ENCODE measurements at regions not wholly inside any gene's neighbourhood (a gene's known extent, or its start where the extent isn't known, plus 50 kb on each side); places are given as distances from the start of the nearest gene placed in this dataset.

DNA sequence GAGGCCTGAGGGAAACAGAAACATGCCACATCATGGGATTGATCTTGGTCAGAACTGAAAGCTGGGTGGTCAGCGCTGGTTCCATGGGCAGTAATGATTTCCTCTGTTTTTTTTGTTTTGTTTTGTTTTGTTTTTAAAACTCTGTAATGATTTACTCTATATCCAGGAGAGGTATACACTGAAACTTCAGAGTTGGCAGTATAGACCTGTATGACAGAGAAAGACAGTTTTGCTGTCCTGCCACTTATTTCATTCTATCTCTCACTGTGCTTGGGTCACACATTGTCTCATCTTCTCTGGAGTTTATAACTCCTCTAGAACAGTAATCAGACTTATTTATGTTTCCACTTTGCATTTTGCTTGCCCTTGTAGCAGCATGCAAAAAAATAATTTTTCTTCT lies 105.1 kb upstream of the SLITRK1 start:
- Mint-ChIP-seq H3K4me3 (no peak overlapping the region), H3K36me3 (no peaks in the 10 kb centered on the region), H3K27ac (no peak overlapping the region), H3K4me1 (peaks cover 19% of the 10 kb centered on the region), H3K9me3 (peaks cover 3% of the 10 kb centered on the region; the same call in 1 of the 2 replicates), H3K27me3 (ENCODE audit: low read depth) (no peaks in the 10 kb centered on the region)
- no peak for DNase-seq (ENCODE audit: low spot score)
- ATAC-seq = no peak
- CTCF ChIA-PET = no interaction called here
- POLR2A ChIA-PET = no interaction called here
- TF ChIP-seq NFE2L1 (CRISPR knock-in tag; IDR thresholded peaks at IDR 0.05) (no peak), ZNF232 (CRISPR knock-in tag; IDR thresholded peaks at IDR 0.05) (no peak), NR2C2 (CRISPR knock-in tag; IDR thresholded peaks at IDR 0.05) (no peak), TP53 (CRISPR knock-in tag; IDR thresholded peaks at IDR 0.05) (no peak), FOXK1 (CRISPR knock-in tag; IDR thresholded peaks at IDR 0.05) (no peak), NR1H2 (CRISPR knock-in tag; IDR thresholded peaks at IDR 0.05) (no peak), ZNF317 (CRISPR knock-in tag; IDR thresholded peaks at IDR 0.05; ENCODE audit: borderline replicate concordance, low read depth) (no peak), ZNF416 (CRISPR knock-in tag; IDR thresholded peaks at IDR 0.05) (no peak), EMX1 (CRISPR knock-in tag; IDR thresholded peaks at IDR 0.05) (no peak), NR3C1 (CRISPR knock-in tag; conservative IDR thresholded peaks at IDR 0.05; ENCODE audit: low read depth) (no peak), NFATC4 (CRISPR knock-in tag; IDR thresholded peaks at IDR 0.05) (no peak)
- TF ChIP-seq, protein P1, sequence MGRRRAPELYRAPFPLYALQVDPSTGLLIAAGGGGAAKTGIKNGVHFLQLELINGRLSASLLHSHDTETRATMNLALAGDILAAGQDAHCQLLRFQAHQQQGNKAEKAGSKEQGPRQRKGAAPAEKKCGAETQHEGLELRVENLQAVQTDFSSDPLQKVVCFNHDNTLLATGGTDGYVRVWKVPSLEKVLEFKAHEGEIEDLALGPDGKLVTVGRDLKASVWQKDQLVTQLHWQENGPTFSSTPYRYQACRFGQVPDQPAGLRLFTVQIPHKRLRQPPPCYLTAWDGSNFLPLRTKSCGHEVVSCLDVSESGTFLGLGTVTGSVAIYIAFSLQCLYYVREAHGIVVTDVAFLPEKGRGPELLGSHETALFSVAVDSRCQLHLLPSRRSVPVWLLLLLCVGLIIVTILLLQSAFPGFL (CRISPR knock-in tag; IDR thresholded peaks at IDR 0.05; ENCODE audit: borderline replicate concordance) = no peak
- TF ChIP-seq, protein P2, sequence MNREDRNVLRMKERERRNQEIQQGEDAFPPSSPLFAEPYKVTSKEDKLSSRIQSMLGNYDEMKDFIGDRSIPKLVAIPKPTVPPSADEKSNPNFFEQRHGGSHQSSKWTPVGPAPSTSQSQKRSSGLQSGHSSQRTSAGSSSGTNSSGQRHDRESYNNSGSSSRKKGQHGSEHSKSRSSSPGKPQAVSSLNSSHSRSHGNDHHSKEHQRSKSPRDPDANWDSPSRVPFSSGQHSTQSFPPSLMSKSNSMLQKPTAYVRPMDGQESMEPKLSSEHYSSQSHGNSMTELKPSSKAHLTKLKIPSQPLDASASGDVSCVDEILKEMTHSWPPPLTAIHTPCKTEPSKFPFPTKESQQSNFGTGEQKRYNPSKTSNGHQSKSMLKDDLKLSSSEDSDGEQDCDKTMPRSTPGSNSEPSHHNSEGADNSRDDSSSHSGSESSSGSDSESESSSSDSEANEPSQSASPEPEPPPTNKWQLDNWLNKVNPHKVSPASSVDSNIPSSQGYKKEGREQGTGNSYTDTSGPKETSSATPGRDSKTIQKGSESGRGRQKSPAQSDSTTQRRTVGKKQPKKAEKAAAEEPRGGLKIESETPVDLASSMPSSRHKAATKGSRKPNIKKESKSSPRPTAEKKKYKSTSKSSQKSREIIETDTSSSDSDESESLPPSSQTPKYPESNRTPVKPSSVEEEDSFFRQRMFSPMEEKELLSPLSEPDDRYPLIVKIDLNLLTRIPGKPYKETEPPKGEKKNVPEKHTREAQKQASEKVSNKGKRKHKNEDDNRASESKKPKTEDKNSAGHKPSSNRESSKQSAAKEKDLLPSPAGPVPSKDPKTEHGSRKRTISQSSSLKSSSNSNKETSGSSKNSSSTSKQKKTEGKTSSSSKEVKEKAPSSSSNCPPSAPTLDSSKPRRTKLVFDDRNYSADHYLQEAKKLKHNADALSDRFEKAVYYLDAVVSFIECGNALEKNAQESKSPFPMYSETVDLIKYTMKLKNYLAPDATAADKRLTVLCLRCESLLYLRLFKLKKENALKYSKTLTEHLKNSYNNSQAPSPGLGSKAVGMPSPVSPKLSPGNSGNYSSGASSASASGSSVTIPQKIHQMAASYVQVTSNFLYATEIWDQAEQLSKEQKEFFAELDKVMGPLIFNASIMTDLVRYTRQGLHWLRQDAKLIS (CRISPR knock-in tag; IDR thresholded peaks at IDR 0.05; ENCODE audit: borderline replicate concordance) = no peak
- TF ChIP-seq, protein P3, sequence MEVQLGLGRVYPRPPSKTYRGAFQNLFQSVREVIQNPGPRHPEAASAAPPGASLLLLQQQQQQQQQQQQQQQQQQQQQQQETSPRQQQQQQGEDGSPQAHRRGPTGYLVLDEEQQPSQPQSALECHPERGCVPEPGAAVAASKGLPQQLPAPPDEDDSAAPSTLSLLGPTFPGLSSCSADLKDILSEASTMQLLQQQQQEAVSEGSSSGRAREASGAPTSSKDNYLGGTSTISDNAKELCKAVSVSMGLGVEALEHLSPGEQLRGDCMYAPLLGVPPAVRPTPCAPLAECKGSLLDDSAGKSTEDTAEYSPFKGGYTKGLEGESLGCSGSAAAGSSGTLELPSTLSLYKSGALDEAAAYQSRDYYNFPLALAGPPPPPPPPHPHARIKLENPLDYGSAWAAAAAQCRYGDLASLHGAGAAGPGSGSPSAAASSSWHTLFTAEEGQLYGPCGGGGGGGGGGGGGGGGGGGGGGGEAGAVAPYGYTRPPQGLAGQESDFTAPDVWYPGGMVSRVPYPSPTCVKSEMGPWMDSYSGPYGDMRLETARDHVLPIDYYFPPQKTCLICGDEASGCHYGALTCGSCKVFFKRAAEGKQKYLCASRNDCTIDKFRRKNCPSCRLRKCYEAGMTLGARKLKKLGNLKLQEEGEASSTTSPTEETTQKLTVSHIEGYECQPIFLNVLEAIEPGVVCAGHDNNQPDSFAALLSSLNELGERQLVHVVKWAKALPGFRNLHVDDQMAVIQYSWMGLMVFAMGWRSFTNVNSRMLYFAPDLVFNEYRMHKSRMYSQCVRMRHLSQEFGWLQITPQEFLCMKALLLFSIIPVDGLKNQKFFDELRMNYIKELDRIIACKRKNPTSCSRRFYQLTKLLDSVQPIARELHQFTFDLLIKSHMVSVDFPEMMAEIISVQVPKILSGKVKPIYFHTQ (CRISPR knock-in tag; IDR thresholded peaks at IDR 0.05) = no peak

- no peaks in the 10 kb centered on the region for H3K27me3 Mint-ChIP-seq (ENCODE audit: low read depth)
- peaks cover 31% of the 10 kb centered on the region for H3K4me1 Mint-ChIP-seq
- ATAC-seq (no peak), DNase-seq (ENCODE audit: low spot score) (no peak)
- no peaks in the 10 kb centered on the region for H3K36me3 Mint-ChIP-seq
- H3K9me3 Mint-ChIP-seq = peaks cover 3% of the 10 kb centered on the region; the same call in 1 of the 2 replicates
- ChIA-PET CTCF (no interaction called here), POLR2A (no interaction called here)
- no peak overlapping the region for H3K4me3 Mint-ChIP-seq
- H3K27ac Mint-ChIP-seq = no peak overlapping the region
- TF ChIP-seq, protein P4, sequence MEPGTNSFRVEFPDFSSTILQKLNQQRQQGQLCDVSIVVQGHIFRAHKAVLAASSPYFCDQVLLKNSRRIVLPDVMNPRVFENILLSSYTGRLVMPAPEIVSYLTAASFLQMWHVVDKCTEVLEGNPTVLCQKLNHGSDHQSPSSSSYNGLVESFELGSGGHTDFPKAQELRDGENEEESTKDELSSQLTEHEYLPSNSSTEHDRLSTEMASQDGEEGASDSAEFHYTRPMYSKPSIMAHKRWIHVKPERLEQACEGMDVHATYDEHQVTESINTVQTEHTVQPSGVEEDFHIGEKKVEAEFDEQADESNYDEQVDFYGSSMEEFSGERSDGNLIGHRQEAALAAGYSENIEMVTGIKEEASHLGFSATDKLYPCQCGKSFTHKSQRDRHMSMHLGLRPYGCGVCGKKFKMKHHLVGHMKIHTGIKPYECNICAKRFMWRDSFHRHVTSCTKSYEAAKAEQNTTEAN (CRISPR knock-in tag; IDR thresholded peaks at IDR 0.05) = no peak
- TF ChIP-seq, protein P1 (CRISPR knock-in tag; IDR thresholded peaks at IDR 0.05; ENCODE audit: borderline replicate concordance) = no peak
- TF ChIP-seq FOXP4 (CRISPR knock-in tag; IDR thresholded peaks at IDR 0.05) = no peak
Observed at GRCh38 chr13:83984793-83985192, 102.5 kb upstream of the SLITRK1 start.
